NCI-H748 treated with DMSO at 0.1 percent for 48 hours (cell line): ENCODE measurements at regions not wholly inside any gene's neighbourhood (a gene's known extent, or its start where the extent isn't known, plus 50 kb on each side); places are given as distances from the start of the nearest gene placed in this dataset.
A peak's percentile ranks its signal among the peaks of the same experiment; 100 is the strongest.
"Not testable (repeated sequence)": the region's sequence is repeated elsewhere in the genome, so short reads cannot be mapped to it uniquely, and the experiment has no call there.

Experiments
- DNase-seq: peaks from one replicate; lab custom pipeline; 2025; lab: John Stamatoyannopoulos, UW

DNA sequence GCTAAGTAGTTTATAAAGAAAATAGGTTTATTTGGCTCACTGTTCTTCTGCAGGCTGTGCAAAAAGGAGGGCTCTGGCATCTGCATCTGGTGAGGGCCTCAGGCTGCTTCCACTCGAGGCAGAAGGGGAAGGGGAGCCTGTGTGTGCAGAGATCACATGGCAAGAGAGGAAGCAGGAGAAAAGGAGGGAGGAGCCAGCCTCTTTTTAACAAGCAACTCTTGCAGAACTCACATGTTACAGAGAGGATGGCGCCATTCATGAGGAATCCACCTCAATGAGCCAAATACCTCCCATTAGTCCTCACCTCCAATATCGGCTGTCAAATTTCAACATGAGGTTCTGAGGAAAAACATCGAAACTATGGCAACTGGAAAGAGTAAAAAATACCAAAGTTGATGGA, 666.6 kb upstream of the SLC35B3 start:
- DNase-seq = no peak

DNA sequence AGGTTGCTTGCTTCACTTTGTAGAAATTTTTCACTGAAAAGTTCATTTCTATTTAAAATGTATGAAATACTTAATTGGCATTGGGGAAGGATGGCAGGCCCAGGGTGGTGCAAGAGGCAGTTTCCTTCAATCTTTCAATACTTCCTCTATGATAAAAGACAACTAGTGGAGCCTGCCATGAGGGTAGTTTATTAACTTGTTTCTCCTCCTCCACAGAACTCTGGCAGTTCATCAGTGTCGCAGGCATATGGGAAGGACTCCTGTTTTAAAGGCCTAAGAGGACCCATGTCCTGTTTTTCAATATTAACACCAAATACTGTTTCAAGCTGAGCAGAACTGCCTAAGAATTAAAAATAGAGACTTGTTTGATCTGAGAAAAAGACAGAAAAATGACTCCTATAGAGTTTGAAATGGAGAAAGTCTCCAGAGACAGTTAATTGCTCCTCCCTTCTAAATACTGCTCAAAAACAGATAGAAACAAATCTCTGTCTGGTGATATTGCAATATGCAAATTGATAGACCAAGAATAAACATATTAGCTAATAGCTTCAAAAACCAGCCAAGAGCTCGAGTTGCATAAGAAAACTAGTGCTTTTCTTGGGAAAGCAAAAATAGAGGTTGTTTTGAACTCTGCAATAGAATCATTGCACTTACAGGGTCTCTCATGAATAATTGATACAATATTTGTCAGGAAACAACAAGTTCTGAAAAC, 665.7 kb upstream of the SLC35B3 start:
- DNase-seq = no peak

DNA sequence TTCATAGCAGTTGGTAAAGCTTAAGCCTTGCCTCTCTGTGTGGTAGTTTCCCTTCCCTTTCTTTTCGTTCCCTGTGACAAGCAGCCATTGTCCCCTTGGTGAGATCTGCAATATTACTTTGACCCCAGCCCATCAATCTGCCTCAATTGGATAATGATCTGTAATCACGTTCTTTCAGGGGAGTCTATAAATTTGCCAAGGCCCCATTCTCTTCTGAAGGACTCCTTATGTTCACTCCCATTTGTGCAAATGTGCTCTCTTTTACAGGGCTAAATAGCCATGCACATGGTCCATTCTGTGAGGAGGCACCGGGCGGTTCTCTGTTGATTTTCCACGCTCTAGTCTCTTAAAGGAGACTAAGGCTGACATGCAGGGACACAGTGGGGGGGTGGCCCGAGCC, 660.4 kb upstream of the SLC35B3 start:
- DNase-seq = peak; percentile 99

DNA sequence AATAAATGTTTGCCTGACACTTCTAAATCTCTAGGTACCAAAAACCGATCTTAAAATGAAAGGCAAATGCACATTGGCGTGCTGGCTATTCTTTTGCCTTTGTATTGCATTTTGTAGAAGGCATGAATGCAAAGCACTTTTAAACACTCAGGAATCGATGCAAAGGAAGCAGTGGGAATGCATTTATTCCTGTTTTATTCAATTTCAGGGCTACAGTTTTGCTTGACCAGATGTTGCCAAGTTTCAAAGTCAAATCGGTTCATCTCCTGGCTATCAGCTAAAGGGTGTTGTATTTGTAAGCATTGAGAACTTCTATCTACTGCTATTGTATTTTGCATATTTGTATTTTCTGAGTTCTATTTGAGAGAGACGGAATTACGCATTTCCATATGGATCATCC, 659.8 kb upstream of the SLC35B3 start:
- no peak for DNase-seq

DNA sequence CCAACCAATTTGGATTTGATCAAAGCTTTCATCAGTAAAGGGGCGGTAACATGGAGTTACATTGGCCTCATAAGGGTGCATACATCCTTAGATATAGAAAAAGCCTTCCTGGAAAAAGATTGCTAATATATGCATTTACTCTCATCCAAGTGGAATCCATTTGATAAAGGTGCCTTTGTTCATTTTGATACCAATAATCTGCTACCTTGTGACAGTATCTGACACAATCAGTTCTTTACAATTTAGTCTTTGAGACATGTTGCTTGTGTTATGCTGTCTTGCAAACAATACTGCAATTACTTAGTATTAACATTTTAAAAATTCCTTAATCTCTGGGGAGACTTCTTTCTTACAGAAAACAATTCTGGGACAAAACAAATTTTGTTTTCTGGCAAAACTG, 654.4 kb upstream of the SLC35B3 start:
- DNase-seq = no peak

DNA sequence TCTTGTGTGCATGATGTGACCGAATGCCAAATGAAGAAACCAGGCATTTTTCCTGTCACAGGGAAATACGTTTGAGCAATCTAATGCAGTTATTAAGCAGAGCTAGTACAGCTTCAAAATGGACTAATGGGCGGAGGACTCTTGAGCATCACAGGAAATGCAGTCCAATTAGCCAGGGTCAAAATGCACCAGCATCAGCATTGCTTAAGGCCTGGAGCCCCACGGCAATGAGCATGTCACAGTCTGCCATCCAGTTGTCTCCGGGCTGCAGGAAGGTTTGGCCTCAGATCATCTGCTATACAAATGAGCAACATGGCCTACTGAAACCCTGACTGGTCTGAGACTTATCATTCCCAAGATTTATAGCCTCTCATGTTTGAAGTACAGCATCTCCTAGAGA, 652.1 kb upstream of the SLC35B3 start:
- DNase-seq = peak; percentile 68

DNA sequence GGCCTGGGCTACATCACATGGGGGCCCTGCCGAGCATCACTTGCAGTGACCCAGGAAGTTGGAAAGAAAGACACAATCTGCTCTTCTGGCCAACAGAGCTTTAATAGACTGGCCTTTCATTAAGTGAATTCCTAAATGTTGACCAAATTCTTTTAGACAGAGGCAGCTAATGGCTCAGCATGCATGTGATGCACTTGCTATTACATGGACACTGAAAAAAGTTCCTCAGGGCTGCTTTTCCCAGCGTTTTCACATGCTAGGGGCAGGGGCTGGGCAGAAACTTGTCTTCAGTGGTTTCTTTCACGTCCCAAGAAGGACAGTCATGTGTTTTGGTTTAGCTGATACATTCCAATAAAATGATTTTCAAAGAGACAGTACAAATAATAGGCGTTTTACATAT, 651.0 kb upstream of the SLC35B3 start:
- DNase-seq = no peak

DNA sequence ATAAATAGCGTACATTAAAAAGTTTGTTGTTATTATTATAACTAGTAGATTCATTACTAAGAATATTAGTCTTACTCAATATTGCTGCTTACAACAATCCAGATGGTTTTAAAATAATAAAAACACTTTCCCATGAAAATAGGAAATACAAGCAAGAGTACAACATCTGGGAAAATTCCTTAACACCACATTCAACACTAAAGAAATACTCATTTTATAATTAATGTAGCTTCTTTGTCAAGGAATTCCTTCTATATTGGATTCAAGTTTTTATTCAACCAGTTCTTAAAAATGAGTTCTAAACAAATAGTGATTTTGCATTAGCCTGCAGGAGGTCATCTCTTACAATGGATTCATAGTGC, 650.3 kb upstream of the SLC35B3 start:
- no peak for DNase-seq

DNA sequence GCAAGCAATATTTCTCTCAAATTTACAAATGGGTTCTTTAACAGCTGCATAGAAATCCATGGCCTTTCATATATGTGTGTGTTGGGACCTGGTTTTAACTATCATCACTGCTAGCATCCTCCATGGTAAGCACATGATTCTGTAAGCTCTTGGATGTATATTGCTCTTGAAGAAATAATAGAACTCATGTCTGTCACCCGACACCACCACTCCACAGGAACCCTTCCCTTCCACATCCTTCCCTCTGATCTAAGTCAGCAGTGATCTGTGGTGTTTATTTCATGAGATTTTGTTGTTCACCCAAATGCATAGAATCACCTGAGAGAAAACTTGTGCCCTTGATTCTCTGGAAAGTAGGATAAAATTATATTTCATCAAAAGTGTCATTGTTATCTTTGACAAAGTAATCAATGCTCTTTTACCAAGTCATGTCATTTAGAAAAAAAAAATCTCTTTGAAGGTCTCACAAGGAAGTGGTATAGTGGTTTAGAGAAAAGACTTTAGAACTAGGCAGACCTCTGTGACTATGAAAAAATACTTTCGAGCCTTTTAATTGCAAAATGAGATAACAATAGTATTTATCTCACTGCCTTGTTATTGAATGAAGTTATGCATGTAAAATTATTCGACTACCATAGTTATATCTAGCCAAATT, 649.8 kb upstream of the SLC35B3 start:
- peak; percentile 21 for DNase-seq

DNA sequence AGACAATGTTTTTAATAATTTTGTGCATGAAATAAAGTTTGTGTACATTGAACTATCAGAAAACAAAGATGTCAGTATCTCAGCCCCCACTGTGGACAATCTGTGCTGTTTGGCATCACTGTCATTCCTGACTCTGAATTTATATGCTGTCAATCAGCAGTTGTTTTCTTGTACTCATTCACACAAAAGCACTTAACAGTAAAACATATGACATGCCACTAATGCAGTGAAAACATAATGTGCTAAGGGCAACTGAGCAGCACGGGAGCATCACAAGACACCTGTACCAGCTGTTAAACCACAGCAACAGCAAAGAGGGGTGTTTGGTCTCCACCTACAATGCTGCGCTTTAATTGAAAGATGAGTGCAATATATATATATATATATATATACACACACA, 647.8 kb upstream of the SLC35B3 start:
- peak; percentile 53 for DNase-seq

DNA sequence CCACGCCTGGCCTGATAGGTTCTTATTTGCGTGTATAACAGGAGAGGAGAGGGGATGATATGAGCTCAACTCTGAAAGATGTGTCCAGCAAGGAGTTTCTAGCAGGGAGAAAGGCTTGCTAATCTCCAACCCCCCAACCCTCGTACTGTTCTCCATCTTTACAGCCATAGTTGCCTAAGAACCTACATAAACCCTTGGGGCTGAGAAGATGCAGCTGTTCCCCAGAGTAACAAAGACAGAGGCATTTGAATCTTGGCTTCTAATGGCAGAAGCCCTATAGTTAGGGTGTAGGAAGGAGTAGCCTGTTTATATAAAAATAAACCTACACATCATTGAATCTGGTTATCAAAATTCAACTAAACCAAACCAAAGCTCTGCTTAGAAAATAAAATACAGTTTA, 631.4 kb upstream of the SLC35B3 start:
- DNase-seq = no peak

DNA sequence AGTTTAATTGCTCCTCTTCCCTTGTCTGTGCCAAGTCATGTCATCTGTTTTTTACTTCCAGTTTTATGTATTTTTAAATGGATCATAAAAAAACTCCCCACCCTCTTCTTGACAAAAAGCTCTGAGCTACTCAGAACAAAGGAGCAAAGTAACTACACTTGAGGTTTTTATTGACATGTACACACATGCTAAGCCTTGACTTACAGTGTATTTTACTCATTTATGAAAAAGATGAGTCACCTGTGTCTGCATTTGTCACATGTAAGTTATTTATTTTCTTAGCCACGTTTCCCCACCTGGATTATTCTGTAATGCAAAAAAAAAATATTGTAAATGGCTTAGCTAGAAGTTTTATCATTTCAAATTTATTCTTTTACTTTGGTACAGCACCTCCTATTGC, 628.8 kb upstream of the SLC35B3 start:
- peak; percentile 85 for DNase-seq

DNA sequence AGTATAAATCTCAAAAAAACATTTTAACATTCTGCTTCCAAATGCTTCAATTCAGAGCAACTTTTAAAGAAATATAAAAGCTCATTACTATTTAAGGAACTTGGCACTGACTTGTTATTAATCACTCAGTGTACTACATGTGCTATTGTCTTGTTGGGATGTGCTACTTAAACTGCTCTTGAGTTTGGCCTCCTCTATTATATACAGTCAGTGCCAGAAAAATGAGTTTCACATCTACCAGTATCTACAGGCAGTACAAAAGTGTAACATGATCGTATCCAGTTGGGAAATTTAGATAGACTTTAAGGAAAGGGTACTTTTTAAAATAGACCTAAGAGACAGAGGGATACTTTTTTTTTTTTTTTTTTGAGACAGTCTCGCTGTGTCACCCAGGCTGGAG, 627.3 kb upstream of the SLC35B3 start:
- DNase-seq = no peak

DNA sequence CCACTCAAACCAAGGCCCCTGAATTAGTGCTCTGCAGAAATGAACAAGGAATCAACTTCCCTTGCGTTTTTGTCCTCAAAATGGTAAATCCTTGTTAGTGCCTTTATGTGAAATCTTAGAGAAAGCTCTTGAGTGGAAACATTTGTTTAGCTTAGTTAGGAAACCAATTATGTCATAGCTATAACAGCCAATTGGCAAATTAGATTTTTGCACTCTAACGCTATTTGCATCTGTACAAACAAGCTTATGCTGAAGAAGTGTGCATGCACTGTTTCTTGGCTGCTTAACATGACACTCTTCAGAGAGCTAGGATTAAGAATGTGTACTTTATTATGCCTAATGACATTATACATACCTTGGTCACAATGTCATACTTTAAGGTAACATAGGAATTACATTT, 622.6 kb upstream of the SLC35B3 start:
- DNase-seq = no peak

DNA sequence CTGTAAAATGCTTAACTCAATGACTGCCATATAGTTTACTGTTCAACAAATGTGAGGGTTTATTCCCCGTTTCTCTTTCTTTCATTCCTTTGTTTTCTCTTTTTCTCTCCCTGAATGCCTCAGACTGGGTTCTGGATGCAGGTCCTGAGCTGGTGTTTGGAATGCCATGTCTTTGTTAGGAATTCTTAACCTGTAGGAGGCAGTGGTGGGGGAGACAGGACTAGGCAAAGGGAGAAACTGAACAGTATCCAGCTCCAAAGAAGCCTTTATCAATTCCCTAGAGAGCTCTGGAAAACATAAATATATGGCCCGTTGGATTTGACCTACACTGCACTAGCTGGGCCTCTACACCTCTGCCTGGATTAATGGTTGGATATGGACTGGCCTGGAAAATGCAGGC, 621.2 kb upstream of the SLC35B3 start:
- DNase-seq = no peak

DNA sequence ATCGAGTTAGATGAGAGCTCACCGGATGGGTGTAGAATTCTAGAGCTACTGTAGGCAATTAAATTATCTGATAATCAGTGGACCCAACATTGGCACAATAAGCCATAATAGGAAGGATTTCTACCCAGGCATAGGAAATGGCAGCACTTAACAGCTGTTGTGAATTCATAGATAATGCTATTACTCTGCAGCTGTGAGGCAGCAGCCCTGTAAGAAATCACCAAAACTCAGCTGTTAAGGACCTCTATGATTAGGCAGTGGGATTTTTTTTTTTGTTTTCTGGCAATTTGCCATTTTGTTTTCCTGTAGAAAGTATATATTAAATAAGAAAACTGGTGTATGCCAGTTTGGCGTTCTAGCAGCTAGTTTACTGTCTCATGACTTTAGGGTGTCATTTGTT, 609.1 kb upstream of the SLC35B3 start:
- no peak for DNase-seq

DNA sequence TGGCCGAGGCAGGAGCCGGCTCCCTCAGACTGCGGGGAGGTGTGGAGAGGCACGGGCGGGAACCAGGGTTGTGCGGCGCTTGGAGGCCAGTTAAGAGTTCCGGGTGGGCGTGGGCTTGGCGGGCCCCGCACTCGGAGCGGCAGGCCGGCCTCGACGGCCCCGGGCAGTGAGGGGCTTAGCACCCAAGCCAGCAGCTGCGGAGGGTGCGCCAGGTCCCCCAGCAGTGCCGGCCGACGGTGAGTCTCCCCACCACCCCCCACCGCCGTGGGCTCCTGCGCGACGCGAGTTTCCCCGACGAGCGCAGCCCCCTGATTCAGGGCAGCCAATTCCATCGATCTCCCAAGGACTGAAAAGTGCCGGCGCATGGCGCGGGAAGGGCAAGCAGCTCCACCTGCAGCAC, 605.4 kb upstream of the SLC35B3 start:
- DNase-seq = no peak

DNA sequence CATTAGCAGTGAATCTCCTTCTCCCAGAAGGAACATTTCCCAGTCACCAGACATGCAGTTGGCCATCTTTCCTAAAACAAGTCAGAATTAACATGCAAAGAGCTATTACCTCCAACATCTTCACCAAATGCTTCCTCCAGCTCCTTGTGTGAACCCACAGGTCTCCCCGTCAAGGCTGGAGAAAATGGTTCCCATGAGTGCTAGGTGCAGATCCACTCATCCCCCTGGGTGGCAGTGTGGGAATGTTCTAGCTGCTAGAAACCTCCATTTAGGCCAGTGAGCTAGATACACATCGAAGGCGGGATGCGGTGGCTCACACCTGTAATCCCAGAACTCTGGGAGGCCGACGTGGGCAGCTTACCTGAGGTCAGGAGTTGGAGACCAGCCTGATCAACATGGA, 603.9 kb upstream of the SLC35B3 start:
- no peak for DNase-seq

DNA sequence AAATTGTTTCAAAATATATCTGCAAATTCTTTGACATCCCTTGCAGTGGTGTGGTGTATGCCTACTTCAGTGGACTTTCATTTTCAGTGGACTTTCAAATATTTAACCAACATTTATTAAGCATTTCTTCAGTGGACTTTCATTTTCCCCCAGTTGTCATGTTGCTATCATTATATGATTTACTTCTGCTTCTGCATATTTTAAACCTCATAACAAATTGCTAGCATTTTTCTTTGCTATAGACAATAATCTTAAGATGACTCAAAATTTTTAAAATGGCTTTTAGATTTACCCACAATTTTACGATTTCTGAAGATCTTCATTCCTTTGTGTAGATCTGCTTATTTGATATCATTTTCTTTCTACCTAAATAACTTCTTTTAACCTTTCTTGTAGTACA, 592.7 kb upstream of the SLC35B3 start:
- no peak for DNase-seq

DNA sequence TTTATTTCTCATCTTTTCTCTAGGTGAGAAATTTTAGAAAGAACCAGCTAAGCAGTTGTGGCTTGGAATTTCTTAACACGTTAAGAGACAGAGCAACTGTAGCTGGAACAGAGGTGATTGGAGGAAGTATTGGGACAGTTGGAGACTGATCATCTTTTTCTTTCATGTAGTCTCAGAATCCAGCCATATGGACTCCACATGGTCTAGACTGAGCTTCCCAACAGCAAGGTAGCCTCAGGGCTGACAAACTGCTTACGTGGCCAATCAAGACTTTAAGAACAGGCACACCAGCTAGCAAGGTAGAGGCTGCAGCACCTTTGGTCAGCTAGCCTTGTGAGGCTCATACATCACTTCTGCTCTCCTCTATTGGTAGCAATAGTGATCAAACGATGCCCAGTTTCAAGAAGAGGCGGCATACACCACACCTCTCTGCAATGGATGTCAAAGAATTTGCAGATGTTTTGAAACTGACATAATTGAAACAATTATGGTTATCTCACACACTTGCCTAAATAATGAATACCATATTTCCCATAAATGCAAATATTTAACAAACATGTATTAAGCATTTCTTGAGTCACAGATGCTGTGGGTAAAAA, 590.5 kb upstream of the SLC35B3 start:
- no peak for DNase-seq

DNA sequence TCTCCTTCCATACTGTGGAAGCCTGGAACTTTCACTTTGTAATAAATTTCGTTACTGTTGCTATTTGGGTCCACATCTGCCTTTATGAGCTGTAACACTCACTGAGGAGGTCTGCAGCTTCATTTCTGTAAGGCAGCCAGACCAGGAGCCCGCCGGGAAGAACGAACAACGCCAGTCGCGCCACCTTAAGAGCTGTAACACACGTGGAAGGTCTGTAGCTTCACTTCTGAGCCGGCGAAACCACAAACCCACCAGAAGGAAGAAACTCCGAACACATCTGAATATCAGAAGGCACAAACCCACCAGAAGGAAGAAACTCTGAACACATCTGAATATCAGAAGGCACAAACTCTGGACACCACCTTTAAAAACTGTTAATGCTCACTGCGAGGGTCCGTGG, 589.9 kb upstream of the SLC35B3 start:
- DNase-seq = no peak

DNA sequence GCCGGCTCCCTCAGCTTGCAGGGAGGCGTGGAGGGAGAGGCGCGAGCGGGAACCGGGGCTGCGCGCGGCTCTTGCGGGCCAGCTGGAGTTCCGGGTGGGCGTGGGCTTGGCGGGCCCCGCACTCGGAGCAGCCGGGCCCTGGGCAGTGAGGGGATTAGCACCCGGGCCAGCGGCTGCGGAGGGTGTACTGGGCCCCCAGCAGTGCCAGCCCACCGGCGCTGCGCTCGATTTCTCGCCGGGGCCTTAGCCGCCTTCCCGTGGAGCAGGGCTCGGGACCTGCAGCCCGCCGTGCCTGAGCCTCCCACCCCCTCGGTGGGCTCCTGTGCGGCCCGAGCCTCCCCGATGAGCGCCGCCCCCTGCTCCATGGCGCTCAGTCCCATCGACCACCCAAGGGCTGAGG, 588.9 kb upstream of the SLC35B3 start:
- DNase-seq = not testable (repeated sequence)

DNA sequence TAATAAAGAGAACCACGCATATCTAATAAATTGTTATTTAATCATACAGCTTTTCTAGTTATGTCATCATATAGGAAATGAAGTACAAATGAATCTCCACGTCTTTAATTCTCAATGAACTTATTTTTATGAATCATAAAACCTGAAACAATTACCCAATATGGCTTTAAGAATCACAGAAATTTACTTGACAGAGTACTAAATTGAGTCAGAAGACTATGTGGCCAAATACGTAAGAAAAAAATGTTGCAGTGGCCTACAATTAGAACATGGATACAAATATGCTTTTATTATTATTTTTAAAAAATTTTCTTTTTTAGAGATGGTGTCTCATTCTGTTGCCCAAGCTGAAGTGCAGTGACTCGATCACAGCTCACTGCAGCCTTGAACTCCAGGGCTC, 584.7 kb upstream of the SLC35B3 start:
- DNase-seq = no peak

DNA sequence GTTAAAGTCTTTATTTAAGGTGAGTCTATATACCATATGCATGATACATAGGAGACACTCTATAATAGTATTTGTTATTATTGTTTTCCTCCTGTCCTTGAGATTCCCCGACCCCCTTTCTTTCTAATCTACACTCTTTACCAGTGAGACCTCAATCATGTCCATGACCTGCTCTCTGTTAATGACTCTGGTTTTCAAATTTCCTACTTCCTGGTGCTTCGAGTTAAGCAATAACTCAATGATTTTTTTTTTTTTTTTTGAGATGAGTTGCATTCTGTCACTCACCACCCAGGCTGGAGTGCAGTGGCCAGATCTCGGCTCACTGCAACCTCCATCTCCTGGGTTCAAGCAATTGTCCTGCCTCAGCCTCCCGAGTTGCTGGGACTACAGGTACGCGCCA, 574.6 kb upstream of the SLC35B3 start:
- DNase-seq = no peak
